ENCODE measurements at regions not wholly inside any gene's neighbourhood (a gene's known extent, or its start where the extent isn't known, plus 50 kb on each side); places are given as distances from the start of the nearest gene placed in this dataset.

DNA sequence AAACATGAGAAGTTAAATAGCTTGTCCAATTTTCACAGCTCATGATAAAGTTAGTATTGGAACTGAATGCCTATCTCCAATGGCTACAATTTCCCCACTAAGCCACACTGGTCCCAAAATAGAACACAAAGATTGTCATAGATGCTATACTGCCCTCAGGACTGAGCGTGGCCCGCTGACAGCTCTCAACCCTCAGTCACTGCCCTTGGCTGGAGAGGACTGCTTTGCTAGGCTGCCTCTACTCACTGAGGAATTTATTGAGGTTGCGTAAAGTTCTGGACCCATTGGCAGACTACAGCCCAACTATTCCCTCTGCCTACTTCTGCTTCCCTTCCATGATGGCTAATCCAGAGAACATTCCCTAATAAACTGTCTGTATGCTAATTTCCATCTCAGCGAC lies 165.5 kb upstream of the BET1 start:
- H3K4me3 ChIP-seq (ENCODE audit: low read depth, low read length), result no peak overlapping the region
- TF ChIP-seq CTCF (conservative IDR thresholded peaks at IDR 0.05; ENCODE audit: low read depth, low read length), result no peak

GRCh38 chr7:94170836-94171235 lies 166.7 kb upstream of the BET1 start:
- H3K4me3 ChIP-seq (ENCODE audit: low read depth, low read length), result no peak overlapping the region
- TF ChIP-seq CTCF (conservative IDR thresholded peaks at IDR 0.05; ENCODE audit: low read depth, low read length), result no peak
- no peak for DNase-seq (ENCODE audit: low read depth)

More for the DNA sequence above, 165.5 kb upstream of the BET1 start:
- DNase-seq (ENCODE audit: low read depth), result no peak

DNA sequence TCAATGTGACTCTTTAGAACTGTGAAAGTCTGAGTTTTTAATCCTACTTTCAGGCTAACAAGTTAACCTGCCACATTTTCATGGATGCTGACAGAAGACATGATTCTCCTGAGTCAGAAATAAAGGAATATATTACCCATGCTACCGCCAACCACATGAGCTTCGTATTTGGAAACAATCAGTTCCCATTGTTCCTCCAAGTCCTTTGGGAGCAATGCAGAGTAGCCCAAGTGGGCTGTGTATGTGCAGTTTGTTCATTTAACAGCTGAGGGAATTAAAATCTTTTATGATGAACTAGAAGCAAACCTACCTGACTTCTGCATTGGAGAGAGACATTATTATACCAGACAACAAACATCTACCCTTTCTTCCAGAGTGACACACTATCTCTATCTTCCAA lies 169.3 kb upstream of the BET1 start:
- no peak overlapping the region for H3K4me3 ChIP-seq (ENCODE audit: low read depth, low read length)
- TF ChIP-seq CTCF (conservative IDR thresholded peaks at IDR 0.05; ENCODE audit: low read depth, low read length), result no peak
- no peak for DNase-seq (ENCODE audit: low read depth)

DNA sequence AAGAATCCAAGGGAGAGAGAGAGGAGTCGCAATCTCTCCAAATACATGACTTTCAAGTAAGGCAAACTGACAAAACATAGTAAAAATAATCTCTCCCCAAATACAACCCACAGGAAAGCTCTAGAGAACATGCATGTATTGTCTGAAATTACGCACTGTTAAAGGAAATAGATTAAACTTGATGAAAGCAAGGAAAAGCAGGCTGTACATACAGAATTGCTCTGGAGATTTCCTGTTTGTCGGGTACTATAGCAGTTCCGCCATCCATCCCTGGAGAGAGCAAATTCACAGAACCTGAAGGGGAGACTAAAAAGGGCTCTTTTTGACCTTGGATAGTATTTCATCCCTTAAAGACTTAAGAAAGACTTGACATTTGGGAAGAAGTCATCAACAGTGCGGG lies 170.2 kb upstream of the BET1 start:
- H3K4me3 ChIP-seq (ENCODE audit: low read depth, low read length), result no peak overlapping the region
- no peak for DNase-seq (ENCODE audit: low read depth)
- TF ChIP-seq CTCF (conservative IDR thresholded peaks at IDR 0.05; ENCODE audit: low read depth, low read length), result no peak

DNA sequence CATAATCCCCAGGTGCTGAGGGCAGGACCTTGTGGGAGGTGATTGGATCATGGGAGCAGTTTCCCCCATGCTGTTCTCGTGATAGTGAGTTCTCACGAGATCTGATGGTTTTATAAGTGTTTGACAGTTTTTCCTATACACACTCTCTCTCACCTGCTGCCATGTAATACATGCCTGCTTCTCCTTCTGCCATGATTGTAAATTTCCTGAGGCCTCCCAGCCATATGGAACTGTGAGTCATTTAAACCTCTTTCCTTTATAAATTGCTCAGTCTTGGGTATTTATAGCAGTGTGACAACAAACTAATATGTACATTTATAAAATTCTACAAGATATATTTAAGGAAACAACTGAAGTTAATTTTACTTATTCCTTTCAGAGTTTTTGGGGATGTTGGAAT lies 170.8 kb upstream of the BET1 start:
- H3K4me3 ChIP-seq (ENCODE audit: low read depth, low read length), result no peak overlapping the region
- no peak for TF ChIP-seq CTCF (conservative IDR thresholded peaks at IDR 0.05; ENCODE audit: low read depth, low read length)
- no peak for DNase-seq (ENCODE audit: low read depth)

GRCh38 chr7:94176694-94177200 lies 172.6 kb upstream of the BET1 start:
- no peak overlapping the region for H3K4me3 ChIP-seq (ENCODE audit: low read depth, low read length)
- TF ChIP-seq CTCF (conservative IDR thresholded peaks at IDR 0.05; ENCODE audit: low read depth, low read length), result no peak

GRCh38 chr7:94177441-94177840 lies 173.3 kb upstream of the BET1 start:
- no peak for DNase-seq (ENCODE audit: low read depth)
- no peak for TF ChIP-seq CTCF (conservative IDR thresholded peaks at IDR 0.05; ENCODE audit: low read depth, low read length)
- no peak overlapping the region for H3K4me3 ChIP-seq (ENCODE audit: low read depth, low read length)

More at GRCh38 chr7:94176694-94177200, 172.6 kb upstream of the BET1 start:
- DNase-seq (ENCODE audit: low read depth), result no peak
